Neural cell (in vitro differentiated cells): ENCODE measurements at regions not wholly inside any gene's neighbourhood (a gene's known extent, or its start where the extent isn't known, plus 50 kb on each side); places are given as distances from the start of the nearest gene placed in this dataset.

ENCODE experiments used
- H2AFZ ChIP-seq: fragments of 200-600, 300-800 bp; sonication (generic), shearing (Covaris generic); 2 replicates; pipeline ENCODE4 v1.6.0; 2014; ENCODE audit warnings: low read depth, mild to moderate bottlenecking, antibody characterized with exemption, low read length, moderate library complexity
- H3F3A ChIP-seq: fragments of 200-600 bp; shearing (Covaris generic); 2 replicates; pipeline ENCODE4 v1.6.1; 2016; ENCODE audit warnings: mild to moderate bottlenecking, moderate library complexity, mixed read lengths, antibody characterized with exemption, low read length; ENCODE audit not compliant: insufficient read depth, poor library complexity, severe bottlenecking
- H3K27ac ChIP-seq: fragments of 200-600, 300-800 bp; sonication (generic), shearing (Covaris generic); 2 replicates; pipeline ENCODE4 v1.5.1; 2014; ENCODE audit warnings: mild to moderate bottlenecking, low read length, moderate library complexity
- H3K27me3 ChIP-seq: fragments of 300-800, 200-600 bp; sonication (generic), shearing (Covaris generic); 2 replicates; pipeline ENCODE4 v1.6.0; 2014; ENCODE audit warnings: mild to moderate bottlenecking, low read depth, low read length, moderate library complexity; ENCODE audit not compliant: insufficient read depth
- H3K36me3 ChIP-seq: fragments of 300-800, 200-600 bp; sonication (generic), shearing (Covaris generic); 2 replicates; pipeline ENCODE4 v1.5.1; 2014; ENCODE audit warnings: mild to moderate bottlenecking, antibody characterized with exemption, low read length, moderate library complexity; ENCODE audit not compliant: insufficient read depth
- H3K4me2 ChIP-seq: fragments of 300-800, 200-600 bp; sonication (generic), shearing (Covaris generic); 2 replicates; pipeline ENCODE4 v1.6.0; 2014; ENCODE audit warnings: mild to moderate bottlenecking, low read length
- H3K4me3 ChIP-seq: fragments of 300-800, 200-600 bp; sonication (generic), shearing (Covaris generic); 2 replicates; pipeline ENCODE4 v1.5.1; 2014; ENCODE audit warnings: mild to moderate bottlenecking, low read length, moderate library complexity
- H3K79me2 ChIP-seq: fragments of 200-600 bp; shearing (Covaris generic); replicated peaks from 2 replicates; pipeline ENCODE4 v1.6.0; 2014; ENCODE audit warnings: mild to moderate bottlenecking, low read length, moderate library complexity; ENCODE audit not compliant: insufficient read depth
- H3K9ac ChIP-seq: fragments of 300-800, 200-600 bp; sonication (generic), shearing (Covaris generic); 2 replicates; pipeline ENCODE4 v1.6.1; 2016; ENCODE audit warnings: mild to moderate bottlenecking, low read length, mixed read lengths
- H3K9me2 ChIP-seq: fragments of 200-600 bp; shearing (Covaris generic); 2 replicates; pipeline ENCODE4 v1.6.1; 2016; ENCODE audit warnings: mild to moderate bottlenecking, low read length, mixed read lengths; ENCODE audit not compliant: insufficient read depth
- H3K9me3 ChIP-seq: fragments of 200-600, 300-800 bp; sonication (generic), shearing (Covaris generic); 2 replicates; pipeline ENCODE4 v1.6.1; 2016; ENCODE audit warnings: mild to moderate bottlenecking, mixed run types, low read length, moderate library complexity, mixed read lengths
- H4K20me1 ChIP-seq: fragments of 200-600 bp; shearing (Covaris generic); 2 replicates; pipeline ENCODE4 v1.6.1; 2016; ENCODE audit warnings: mild to moderate bottlenecking, mixed run types; ENCODE audit not compliant: insufficient read depth
- CTCF ChIP-seq: fragments of 450-650 bp; IDR thresholded peaks from 2 replicates; pipeline ENCODE4 v1.5.1; 2014; ENCODE audit warnings: antibody characterized with exemption, mild to moderate bottlenecking, moderate library complexity; ENCODE audit not compliant: poor library complexity, severe bottlenecking
- EP300 ChIP-seq: fragments of 450-650 bp; conservative IDR thresholded peaks from 2 replicates; pipeline ENCODE4 v1.6.1; 2014; ENCODE audit warnings: antibody characterized with exemption, mild to moderate bottlenecking, moderate library complexity; ENCODE audit not compliant: poor library complexity, severe bottlenecking
- EZH2 ChIP-seq: fragments of 200-600, 300-800 bp; shearing (Covaris generic), sonication (generic); IDR thresholded peaks from 2 replicates; pipeline ENCODE4 v1.6.1; 2014; ENCODE audit warnings: antibody characterized with exemption, low read length, borderline replicate concordance, mild to moderate bottlenecking; ENCODE audit not compliant: insufficient read depth, poor library complexity, severe bottlenecking
- MXI1 ChIP-seq: fragments of 450-650 bp; conservative IDR thresholded peaks from 2 replicates; pipeline ENCODE4 v1.6.1; 2014; ENCODE audit warnings: antibody characterized with exemption, mild to moderate bottlenecking; ENCODE audit not compliant: poor library complexity, severe bottlenecking
- POLR2AphosphoS5 ChIP-seq: IDR thresholded peaks from 2 replicates; pipeline ENCODE4 v1.6.1; 2012
- RAD21 ChIP-seq: fragments of 450-650 bp; conservative IDR thresholded peaks from 2 replicates; pipeline ENCODE4 v1.6.1; 2014; ENCODE audit warnings: antibody characterized with exemption, mild to moderate bottlenecking, moderate library complexity
- SMC3 ChIP-seq: fragments of 450-650 bp; conservative IDR thresholded peaks from 2 replicates; pipeline ENCODE4 v1.6.1; 2014; ENCODE audit warnings: antibody characterized with exemption, mild to moderate bottlenecking, moderate library complexity; ENCODE audit not compliant: poor library complexity
- TAF1 ChIP-seq: IDR thresholded peaks from 2 replicates; pipeline ENCODE4 v1.6.1; 2012; ENCODE audit warnings: low read depth
- TF ChIP-seq, protein P1 (sequence below): IDR thresholded peaks from 2 replicates; pipeline ENCODE4 v1.6.1; 2012; ENCODE audit warnings: borderline replicate concordance

DNA sequence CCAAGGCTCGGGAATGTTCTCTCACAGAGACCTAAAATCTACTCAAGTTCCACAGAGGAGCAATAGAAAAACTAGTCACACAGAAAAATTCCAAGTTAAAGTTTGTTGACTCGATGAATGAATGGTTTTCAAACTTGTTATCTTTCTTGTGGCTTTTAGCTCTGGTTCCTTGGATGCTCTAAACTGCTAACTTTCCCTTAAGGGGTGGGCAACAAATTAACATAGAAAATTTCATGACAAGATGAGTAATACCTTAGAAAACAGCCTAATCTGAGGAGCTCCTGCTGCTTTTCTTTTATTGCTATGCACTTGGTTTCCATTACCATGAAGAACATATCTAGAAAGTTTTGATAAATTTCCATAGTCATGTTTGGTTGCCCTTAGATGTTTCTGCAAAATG is 100.2 kb upstream of the CCDC112 start:
- H3K27me3 ChIP-seq, result no peaks in the 10 kb centered on the region

DNA sequence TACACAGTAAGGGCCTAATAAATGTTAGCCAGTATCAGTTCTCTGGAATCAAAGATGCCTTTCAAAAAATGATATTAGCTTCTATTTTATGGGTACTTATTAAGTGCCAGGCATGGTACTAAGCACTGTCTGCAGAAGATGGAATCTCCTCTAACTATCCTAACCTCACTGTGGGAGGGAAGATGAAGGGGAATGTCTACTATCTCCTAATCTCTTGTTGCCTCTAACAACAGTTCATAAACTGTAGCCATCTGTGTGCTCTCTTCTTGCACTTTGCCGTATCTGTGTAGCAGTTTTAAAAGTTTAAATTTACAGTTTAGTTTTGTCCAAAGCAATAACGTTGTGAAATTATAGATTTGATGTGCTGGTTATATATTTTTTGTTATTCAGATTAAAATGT is 99.6 kb upstream of the CCDC112 start:
- Histone ChIP-seq H2AFZ (no peak overlapping the region), H3K9me3 (no peaks in the 10 kb centered on the region), H3K9me2 (no peaks in the 10 kb centered on the region), H3K9ac (no peak overlapping the region), H3K36me3 (no peaks in the 10 kb centered on the region), H3F3A (no peaks in the 10 kb centered on the region), H3K4me3 (no peak overlapping the region), H4K20me1 (no peaks in the 10 kb centered on the region), H3K4me2 (no peak overlapping the region), H3K27ac (no peak overlapping the region), H3K27me3 (no peaks in the 10 kb centered on the region), H3K79me2 (no peaks in the 10 kb centered on the region)
- TF ChIP-seq CTCF, result no peak
- TF ChIP-seq POLR2AphosphoS5, result no peak
- TF ChIP-seq SMC3, result no peak
- TF ChIP-seq, protein P1, sequence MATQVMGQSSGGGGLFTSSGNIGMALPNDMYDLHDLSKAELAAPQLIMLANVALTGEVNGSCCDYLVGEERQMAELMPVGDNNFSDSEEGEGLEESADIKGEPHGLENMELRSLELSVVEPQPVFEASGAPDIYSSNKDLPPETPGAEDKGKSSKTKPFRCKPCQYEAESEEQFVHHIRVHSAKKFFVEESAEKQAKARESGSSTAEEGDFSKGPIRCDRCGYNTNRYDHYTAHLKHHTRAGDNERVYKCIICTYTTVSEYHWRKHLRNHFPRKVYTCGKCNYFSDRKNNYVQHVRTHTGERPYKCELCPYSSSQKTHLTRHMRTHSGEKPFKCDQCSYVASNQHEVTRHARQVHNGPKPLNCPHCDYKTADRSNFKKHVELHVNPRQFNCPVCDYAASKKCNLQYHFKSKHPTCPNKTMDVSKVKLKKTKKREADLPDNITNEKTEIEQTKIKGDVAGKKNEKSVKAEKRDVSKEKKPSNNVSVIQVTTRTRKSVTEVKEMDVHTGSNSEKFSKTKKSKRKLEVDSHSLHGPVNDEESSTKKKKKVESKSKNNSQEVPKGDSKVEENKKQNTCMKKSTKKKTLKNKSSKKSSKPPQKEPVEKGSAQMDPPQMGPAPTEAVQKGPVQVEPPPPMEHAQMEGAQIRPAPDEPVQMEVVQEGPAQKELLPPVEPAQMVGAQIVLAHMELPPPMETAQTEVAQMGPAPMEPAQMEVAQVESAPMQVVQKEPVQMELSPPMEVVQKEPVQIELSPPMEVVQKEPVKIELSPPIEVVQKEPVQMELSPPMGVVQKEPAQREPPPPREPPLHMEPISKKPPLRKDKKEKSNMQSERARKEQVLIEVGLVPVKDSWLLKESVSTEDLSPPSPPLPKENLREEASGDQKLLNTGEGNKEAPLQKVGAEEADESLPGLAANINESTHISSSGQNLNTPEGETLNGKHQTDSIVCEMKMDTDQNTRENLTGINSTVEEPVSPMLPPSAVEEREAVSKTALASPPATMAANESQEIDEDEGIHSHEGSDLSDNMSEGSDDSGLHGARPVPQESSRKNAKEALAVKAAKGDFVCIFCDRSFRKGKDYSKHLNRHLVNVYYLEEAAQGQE, result no peak
- TF ChIP-seq RAD21, result no peak
- no peak for TF ChIP-seq MXI1
- no peak for TF ChIP-seq EZH2
- TF ChIP-seq TAF1, result no peak
- TF ChIP-seq EP300, result no peak

More for the DNA sequence above, 100.2 kb upstream of the CCDC112 start:
- H3K79me2 ChIP-seq, result no peaks in the 10 kb centered on the region
- no peak overlapping the region for H3K9ac ChIP-seq
- no peak overlapping the region for H3K27ac ChIP-seq
- H3K36me3 ChIP-seq, result no peaks in the 10 kb centered on the region
- H4K20me1 ChIP-seq, result no peaks in the 10 kb centered on the region
- no peak overlapping the region for H3K4me2 ChIP-seq
- H3K9me2 ChIP-seq, result no peaks in the 10 kb centered on the region
- H3K4me3 ChIP-seq, result no peak overlapping the region
- no peak overlapping the region for H2AFZ ChIP-seq
- TF ChIP-seq EZH2, result no peak
- TF ChIP-seq, protein P1, result no peak
- TF ChIP-seq EP300, result no peak
- no peak for TF ChIP-seq CTCF
- no peak for TF ChIP-seq POLR2AphosphoS5
- TF ChIP-seq TAF1, result no peak
- no peak for TF ChIP-seq SMC3
- no peak for TF ChIP-seq RAD21
- no peak for TF ChIP-seq MXI1
- H3F3A ChIP-seq, result no peaks in the 10 kb centered on the region
- no peaks in the 10 kb centered on the region for H3K9me3 ChIP-seq
